MM.1S (cell line): ENCODE measurements at regions not wholly inside any gene's neighbourhood (a gene's known extent, or its start where the extent isn't known, plus 50 kb on each side); places are given as distances from the start of the nearest gene placed in this dataset.

Experiments
- DNase-seq: peaks from one replicate; pipeline ENCODE4 v3.0.0-alpha.2; 2015
- H2AFZ ChIP-seq: fragments of 300-600 bp; sonication (generic); 2 replicates; pipeline ENCODE4 v1.6.0; 2016; ENCODE audit warnings: antibody characterized with exemption, low read length
- H3F3A ChIP-seq: fragments of 300-600 bp; sonication (generic); 2 replicates; pipeline ENCODE4 v1.6.1; 2016; ENCODE audit warnings: mild to moderate bottlenecking, antibody characterized with exemption, low read length, moderate library complexity, mixed read lengths; ENCODE audit not compliant: insufficient read depth
- H3K27ac ChIP-seq: fragments of 300-600 bp; sonication (generic); 2 replicates; pipeline ENCODE4 v1.5.1; 2016; ENCODE audit warnings: mild to moderate bottlenecking, low read length
- H3K27me3 ChIP-seq: fragments of 300-600 bp; sonication (generic); replicated peaks from 2 replicates; pipeline ENCODE4 v1.6.0; 2016; ENCODE audit warnings: low read length; ENCODE audit not compliant: insufficient read depth
- H3K36me3 ChIP-seq: fragments of 300-600 bp; sonication (generic); replicated peaks from 2 replicates; pipeline ENCODE4 v1.6.1; 2016; ENCODE audit warnings: mild to moderate bottlenecking, low read length, mixed read lengths; ENCODE audit not compliant: insufficient read depth
- H3K4me1 ChIP-seq: fragments of 300-600 bp; sonication (generic); 2 replicates; pipeline ENCODE4 v1.6.1; 2016; ENCODE audit warnings: low read length, mixed read lengths
- H3K4me2 ChIP-seq: fragments of 300-600 bp; sonication (generic); 2 replicates; pipeline ENCODE4 v1.6.0; 2016; ENCODE audit warnings: low read depth, low read length
- H3K4me3 ChIP-seq: fragments of 300-600 bp; sonication (generic); 2 replicates; pipeline ENCODE4 v1.5.1; 2016; ENCODE audit warnings: low read length, mixed read lengths
- H3K79me2 ChIP-seq: fragments of 300-600 bp; sonication (generic); 2 replicates; pipeline ENCODE4 v1.6.1; 2016; ENCODE audit warnings: mixed run types, low read length, mixed read lengths
- H3K9ac ChIP-seq: fragments of 300-600 bp; sonication (generic); 2 replicates; pipeline ENCODE4 v1.6.1; 2016; ENCODE audit warnings: low read length, mixed read lengths
- H3K9me2 ChIP-seq: fragments of 300-600 bp; sonication (generic); replicated peaks from 2 replicates; pipeline ENCODE4 v1.6.1; 2016; ENCODE audit warnings: mild to moderate bottlenecking, low read length, mixed read lengths; ENCODE audit not compliant: insufficient read depth
- H3K9me3 ChIP-seq: fragments of 300-600 bp; sonication (generic); replicated peaks from 2 replicates; pipeline ENCODE4 v1.6.1; 2016; ENCODE audit warnings: mild to moderate bottlenecking, low read length, mixed read lengths; ENCODE audit not compliant: insufficient read depth
- H4K20me1 ChIP-seq: fragments of 300-600 bp; sonication (generic); 2 replicates; pipeline ENCODE4 v1.6.1; 2016; ENCODE audit warnings: mild to moderate bottlenecking, low read length, moderate library complexity, mixed read lengths; ENCODE audit not compliant: insufficient read depth
- EZH2 ChIP-seq: fragments of 300-600 bp; sonication (generic); optimal IDR thresholded peaks from 2 replicates; pipeline ENCODE3; 2017; ENCODE audit warnings: low read depth, mild to moderate bottlenecking, antibody characterized with exemption, low read length, mixed read lengths
- EZH2phosphoT487 ChIP-seq: fragments of 300-600 bp; sonication (generic); IDR thresholded peaks from 2 replicates; pipeline ENCODE4 v1.6.1; 2018; ENCODE audit warnings: antibody characterized with exemption, low read length
- TF ChIP-seq, protein P1 (sequence below): fragments of 300-600 bp; sonication (generic); IDR thresholded peaks from 2 replicates; pipeline ENCODE4 v1.5.1; 2016; ENCODE audit warnings: antibody characterized with exemption, low read length, mixed read lengths

DNA sequence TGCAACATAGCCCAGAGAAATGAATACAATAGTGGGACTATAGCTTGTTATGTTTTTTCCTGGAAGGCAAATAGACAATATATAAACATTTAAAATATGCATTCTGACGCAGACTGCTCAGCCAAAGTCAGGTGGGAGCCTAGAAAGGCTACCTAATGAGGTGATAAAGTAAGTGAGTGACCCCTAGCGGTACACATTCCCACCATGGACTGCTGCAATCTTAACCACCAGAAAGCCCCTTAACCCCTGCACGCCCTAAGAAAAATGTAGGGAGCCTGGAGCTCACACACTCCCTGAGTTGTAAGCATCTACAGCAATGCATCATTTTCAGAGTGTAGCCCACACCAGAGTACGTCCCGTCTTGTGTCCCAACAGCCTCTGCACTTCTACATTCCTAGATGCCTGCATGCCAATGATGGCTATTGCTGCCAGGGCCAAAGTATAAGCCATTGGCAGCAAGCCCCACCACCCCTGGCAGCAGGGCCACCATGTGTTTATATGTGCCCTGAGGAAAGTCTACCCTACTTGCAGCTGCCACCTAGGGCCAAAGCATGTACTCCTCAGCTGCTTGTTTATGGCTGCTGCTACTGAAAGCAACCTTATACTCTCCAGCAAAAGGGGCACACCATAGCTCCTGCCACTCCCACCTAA, 127.6 kb downstream of the KIF2B start:
- no peaks in the 10 kb centered on the region for H3K36me3 ChIP-seq
- H3K27me3 ChIP-seq: no peaks in the 10 kb centered on the region
- peak; percentile 9 for DNase-seq
- H4K20me1 ChIP-seq: no peaks in the 10 kb centered on the region
- TF ChIP-seq EZH2phosphoT487 (no peak), EZH2 (no peak)
- TF ChIP-seq, protein P1, sequence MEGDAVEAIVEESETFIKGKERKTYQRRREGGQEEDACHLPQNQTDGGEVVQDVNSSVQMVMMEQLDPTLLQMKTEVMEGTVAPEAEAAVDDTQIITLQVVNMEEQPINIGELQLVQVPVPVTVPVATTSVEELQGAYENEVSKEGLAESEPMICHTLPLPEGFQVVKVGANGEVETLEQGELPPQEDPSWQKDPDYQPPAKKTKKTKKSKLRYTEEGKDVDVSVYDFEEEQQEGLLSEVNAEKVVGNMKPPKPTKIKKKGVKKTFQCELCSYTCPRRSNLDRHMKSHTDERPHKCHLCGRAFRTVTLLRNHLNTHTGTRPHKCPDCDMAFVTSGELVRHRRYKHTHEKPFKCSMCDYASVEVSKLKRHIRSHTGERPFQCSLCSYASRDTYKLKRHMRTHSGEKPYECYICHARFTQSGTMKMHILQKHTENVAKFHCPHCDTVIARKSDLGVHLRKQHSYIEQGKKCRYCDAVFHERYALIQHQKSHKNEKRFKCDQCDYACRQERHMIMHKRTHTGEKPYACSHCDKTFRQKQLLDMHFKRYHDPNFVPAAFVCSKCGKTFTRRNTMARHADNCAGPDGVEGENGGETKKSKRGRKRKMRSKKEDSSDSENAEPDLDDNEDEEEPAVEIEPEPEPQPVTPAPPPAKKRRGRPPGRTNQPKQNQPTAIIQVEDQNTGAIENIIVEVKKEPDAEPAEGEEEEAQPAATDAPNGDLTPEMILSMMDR: peak; percentile 15; the same call in 1 of the 2 replicates
- no peak overlapping the region for H3K27ac ChIP-seq
- H3F3A ChIP-seq: no peaks in the 10 kb centered on the region
- no peak overlapping the region for H3K4me3 ChIP-seq
- H3K9ac ChIP-seq: no peak overlapping the region
- H3K4me2 ChIP-seq: no peak overlapping the region
- H3K79me2 ChIP-seq: no peaks in the 10 kb centered on the region
- H3K9me2 ChIP-seq: no peaks in the 10 kb centered on the region
- H2AFZ ChIP-seq: no peak overlapping the region
- no peaks in the 10 kb centered on the region for H3K9me3 ChIP-seq
- no peaks in the 10 kb centered on the region for H3K4me1 ChIP-seq

DNA sequence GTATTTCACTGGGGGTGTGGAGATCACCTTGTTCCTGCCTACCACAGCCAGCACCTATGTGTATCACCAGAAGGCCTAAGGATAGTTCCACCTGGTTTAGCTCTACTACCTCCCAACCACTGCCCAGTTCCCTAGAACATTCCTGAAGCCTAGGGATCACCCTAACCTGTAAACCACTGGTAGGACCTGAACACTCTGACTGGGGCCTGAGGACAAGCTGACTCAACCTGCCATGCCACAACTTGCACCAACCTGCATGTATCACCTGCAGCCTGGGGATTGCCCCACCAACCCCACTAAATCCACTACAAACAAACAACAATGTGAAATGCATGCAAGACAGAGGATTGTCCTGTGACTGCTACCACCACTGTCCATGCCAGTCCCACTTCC, 128.1 kb downstream of the KIF2B start:
- Histone ChIP-seq H2AFZ (no peak overlapping the region), H3K4me1 (no peaks in the 10 kb centered on the region)

DNA sequence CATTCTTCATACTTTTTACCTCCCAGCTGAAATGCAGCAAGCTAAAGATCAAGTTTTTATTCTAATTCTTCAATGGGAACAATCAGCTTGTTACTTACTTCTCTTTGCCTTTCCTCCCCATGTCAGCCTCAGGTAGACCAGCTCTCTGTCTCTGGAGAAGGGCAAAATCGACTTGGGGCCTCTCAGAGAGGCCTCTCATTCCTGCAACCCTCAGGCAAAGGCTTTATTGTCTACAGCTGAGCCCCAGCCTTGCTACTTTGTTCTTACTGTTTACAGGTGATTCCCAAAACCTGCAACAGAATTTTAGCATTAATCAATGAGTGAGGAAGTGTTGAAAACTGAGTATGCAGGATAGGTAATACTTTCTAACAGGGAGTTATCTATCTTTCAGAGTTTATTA, 148.6 kb downstream of the KIF2B start:
- DNase-seq: no peak
- H3K9ac ChIP-seq: no peak overlapping the region
- no peak overlapping the region for H3K4me3 ChIP-seq
- H3K36me3 ChIP-seq: no peaks in the 10 kb centered on the region
- no peaks in the 10 kb centered on the region for H3K27me3 ChIP-seq
- TF ChIP-seq EZH2 (no peak), EZH2phosphoT487 (no peak)
- TF ChIP-seq, protein P1: no peak
- H3K9me3 ChIP-seq: no peaks in the 10 kb centered on the region
- H3K9me2 ChIP-seq: no peaks in the 10 kb centered on the region
- no peak overlapping the region for H3K4me2 ChIP-seq
- H3K79me2 ChIP-seq: no peaks in the 10 kb centered on the region
- no peak overlapping the region for H2AFZ ChIP-seq
- no peak overlapping the region for H3K27ac ChIP-seq
- no peaks in the 10 kb centered on the region for H4K20me1 ChIP-seq
- H3K4me1 ChIP-seq: no peaks in the 10 kb centered on the region
- no peaks in the 10 kb centered on the region for H3F3A ChIP-seq

More for the DNA sequence above, 128.1 kb downstream of the KIF2B start:
- no peaks in the 10 kb centered on the region for H3F3A ChIP-seq
- H3K4me3 ChIP-seq: no peak overlapping the region
- no peak for DNase-seq
- H3K27ac ChIP-seq: no peak overlapping the region
- H3K9ac ChIP-seq: no peak overlapping the region
- no peaks in the 10 kb centered on the region for H3K27me3 ChIP-seq
- H3K79me2 ChIP-seq: no peaks in the 10 kb centered on the region
- no peak overlapping the region for H3K4me2 ChIP-seq
- no peaks in the 10 kb centered on the region for H3K9me3 ChIP-seq
- H3K9me2 ChIP-seq: no peaks in the 10 kb centered on the region
- TF ChIP-seq EZH2phosphoT487 (no peak), EZH2 (no peak)
- TF ChIP-seq, protein P1: no peak
- no peaks in the 10 kb centered on the region for H4K20me1 ChIP-seq
- no peaks in the 10 kb centered on the region for H3K36me3 ChIP-seq
